Left lung (tissue), 4 donors: ENCODE measurements at regions not wholly inside any gene's neighbourhood (a gene's known extent, or its start where the extent isn't known, plus 50 kb on each side); places are given as distances from the start of the nearest gene placed in this dataset.

Experiments
- ATAC-seq: fragments of 200-7000 bp; cut with Tn5 transposase; one replicate; pipeline ENCODE4 v1.9.1; 2020; ENCODE audit warnings: moderate library complexity
- DNase-seq, 4 donors: peaks; one replicate each; pipeline ENCODE4 v3.0.0-alpha.2; 2013 to 2020
- H3K27ac ChIP-seq, 2 donors: fragments of 200-600 bp; sonication (generic) in 1 of 2; one replicate each; pipeline versions ENCODE4 v1.5.0 to v1.8.0; 2020 to 2021
- H3K27me3 ChIP-seq, 2 donors: fragments of 200-600 bp; sonication (generic) in 1 of 2; one replicate each; pipeline versions ENCODE4 v1.5.0 to v1.8.0; 2020 to 2021
- H3K36me3 ChIP-seq, 2 donors: fragments of 200-600 bp; sonication (generic) in 1 of 2; one replicate each; pipeline versions ENCODE4 v1.5.0 to v1.8.0; 2020 to 2021
- H3K4me1 ChIP-seq, 2 donors: fragments of 200-600 bp; one replicate each; pipeline ENCODE4 v1.8.0; 2021
- H3K4me3 ChIP-seq, 2 donors: fragments of 200-600 bp; sonication (generic) in 1 of 2; one replicate each; pipeline versions ENCODE4 v1.5.0 to v1.8.0; 2020 to 2021; ENCODE audit warnings: mild to moderate bottlenecking in 1 of 2
- H3K9me3 ChIP-seq, 2 donors: fragments of 200-600 bp; sonication (generic) in 1 of 2; one replicate each; pipeline versions ENCODE4 v1.5.0 to v1.8.0; 2020 to 2021
- CTCF ChIP-seq, 2 donors: fragments of 200-600 bp; sonication (generic) in 1 of 2; IDR thresholded peaks; one replicate each; pipeline versions ENCODE4 v1.5.0 to v1.8.0; 2021; ENCODE audit warnings: antibody characterized with exemption in 2 of 2
- intact Hi-C, 2 donors: fragments of 100-400 bp; cut with DNase I; formaldehyde crosslinking; loops; one replicate each; pipeline versions ENCODE4 v1.11.2 to v1.14.2; 2022
- donor health status: DM: no; HTN: yes; CAD: no.
- donor health status: DM: no; HTN: no; CAD: no.

GRCh38 chr9:96129747-96130146, 172.2 kb downstream of the HSD17B3 start:
- no peak overlapping the region for H3K27ac ChIP-seq
- DNase-seq (no peak), ATAC-seq (no peak)
- H3K27me3 ChIP-seq, result no peaks in the 10 kb centered on the region
- intact Hi-C loops, result no loop called here
- H3K4me3 ChIP-seq, result no peak overlapping the region
- no peaks in the 10 kb centered on the region for H3K36me3 ChIP-seq
- TF ChIP-seq CTCF (IDR thresholded peaks at IDR 0.05), result no peak
- H3K9me3 ChIP-seq, result no peaks in the 10 kb centered on the region
- no peaks in the 10 kb centered on the region for H3K4me1 ChIP-seq

DNA sequence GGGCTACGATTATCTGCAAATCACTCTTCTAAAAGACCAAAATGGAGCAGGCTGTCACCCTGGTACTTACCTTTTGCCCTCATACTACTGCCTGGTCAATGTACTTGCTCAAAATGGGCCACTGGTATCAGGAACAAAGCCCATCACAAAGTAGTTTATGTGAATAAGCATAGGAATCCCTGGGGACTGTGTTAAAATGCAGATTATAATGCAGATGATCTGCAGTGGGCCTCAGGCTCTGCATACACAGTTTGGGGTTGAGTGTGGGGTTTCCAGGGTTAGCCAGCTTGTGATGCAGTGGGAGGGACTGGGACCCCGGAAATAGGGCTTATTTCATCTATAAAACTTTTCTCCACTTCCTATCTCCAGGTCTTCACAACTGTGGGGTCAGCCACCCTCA, 173.1 kb downstream of the HSD17B3 start:
- DNase-seq (no peak), ATAC-seq (no peak)
- Histone ChIP-seq H3K36me3 (no peaks in the 10 kb centered on the region), H3K4me1 (no peaks in the 10 kb centered on the region), H3K27ac (no peak overlapping the region), H3K9me3 (no peaks in the 10 kb centered on the region), H3K4me3 (no peak overlapping the region), H3K27me3 (no peaks in the 10 kb centered on the region)
- intact Hi-C loops, result no loop called here
- TF ChIP-seq CTCF (IDR thresholded peaks at IDR 0.05), result no peak

GRCh38 chr9:96126321-96126881, 175.6 kb downstream of the HSD17B3 start:
- H3K9me3 ChIP-seq, result no peaks in the 10 kb centered on the region
- ATAC-seq (peak; percentile 41), DNase-seq (peak in 2 of 4 donors; percentile 79 to 92)
- H3K36me3 ChIP-seq, result no peaks in the 10 kb centered on the region
- no peaks in the 10 kb centered on the region for H3K4me1 ChIP-seq
- H3K27me3 ChIP-seq, result no peaks in the 10 kb centered on the region
- no peak overlapping the region for H3K27ac ChIP-seq
- intact Hi-C loops, result no loop called here
- TF ChIP-seq CTCF (IDR thresholded peaks at IDR 0.05), result no peak
- H3K4me3 ChIP-seq, result no peak overlapping the region

DNA sequence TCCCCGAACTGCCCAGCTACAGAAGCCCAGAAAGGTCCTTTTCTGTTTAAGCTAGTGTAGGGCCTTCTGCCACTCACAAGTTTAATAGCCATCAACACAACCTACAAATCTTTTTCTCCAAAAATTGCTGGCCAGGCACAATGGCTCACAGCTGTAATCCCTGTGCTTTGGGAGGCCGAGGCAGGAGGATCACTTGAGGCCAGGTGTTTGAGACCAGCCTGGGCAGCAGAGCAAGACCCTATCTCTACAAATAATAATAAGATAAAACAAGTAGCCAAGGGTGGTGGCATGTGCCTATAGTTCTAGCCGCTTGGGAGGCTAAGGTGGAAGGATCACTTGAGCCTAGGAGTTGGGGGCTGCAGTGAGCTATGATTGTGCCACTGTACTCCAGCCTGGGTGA, 176.4 kb downstream of the HSD17B3 start:
- no peaks in the 10 kb centered on the region for H3K4me1 ChIP-seq
- no peak overlapping the region for H3K27ac ChIP-seq
- H3K27me3 ChIP-seq, result no peaks in the 10 kb centered on the region
- H3K36me3 ChIP-seq, result no peaks in the 10 kb centered on the region
- H3K9me3 ChIP-seq, result no peaks in the 10 kb centered on the region
- no peak for TF ChIP-seq CTCF (IDR thresholded peaks at IDR 0.05)
- no peak overlapping the region for H3K4me3 ChIP-seq
- DNase-seq, result no peak
- no peak for ATAC-seq
- intact Hi-C loops, result no loop called here

DNA sequence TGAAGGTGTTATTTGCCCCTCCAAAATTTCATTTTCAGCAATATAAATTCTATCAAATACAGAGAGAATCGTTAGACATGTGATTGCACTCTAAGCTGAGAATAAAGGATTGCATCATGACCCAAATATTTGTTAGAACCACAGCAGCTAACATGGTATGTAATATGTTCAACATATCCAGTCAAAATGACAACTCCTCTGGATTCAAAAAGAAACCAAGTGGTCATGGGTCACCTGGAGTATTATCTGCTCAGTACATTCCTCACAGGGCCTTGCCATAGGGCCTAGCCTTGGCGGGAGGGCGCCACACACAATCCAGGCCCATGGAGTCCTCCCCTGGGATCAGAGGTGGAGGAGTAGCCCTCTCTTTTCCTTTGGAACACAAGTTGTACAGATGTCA, 179.2 kb downstream of the HSD17B3 start:
- no peak for DNase-seq
- Histone ChIP-seq H3K27ac (no peak overlapping the region), H3K4me1 (peaks cover 0 to 4% of the 10 kb centered on the region in 2 donors), H3K4me3 (no peak overlapping the region), H3K9me3 (no peaks in the 10 kb centered on the region), H3K36me3 (no peaks in the 10 kb centered on the region), H3K27me3 (no peaks in the 10 kb centered on the region)
- peak; percentile 53 for ATAC-seq
- intact Hi-C loops, result no loop called here
- TF ChIP-seq CTCF (IDR thresholded peaks at IDR 0.05), result no peak
